ENCODE measurements at regions not wholly inside any gene's neighbourhood (a gene's known extent, or its start where the extent isn't known, plus 50 kb on each side); places are given as distances from the start of the nearest gene placed in this dataset.

DNA sequence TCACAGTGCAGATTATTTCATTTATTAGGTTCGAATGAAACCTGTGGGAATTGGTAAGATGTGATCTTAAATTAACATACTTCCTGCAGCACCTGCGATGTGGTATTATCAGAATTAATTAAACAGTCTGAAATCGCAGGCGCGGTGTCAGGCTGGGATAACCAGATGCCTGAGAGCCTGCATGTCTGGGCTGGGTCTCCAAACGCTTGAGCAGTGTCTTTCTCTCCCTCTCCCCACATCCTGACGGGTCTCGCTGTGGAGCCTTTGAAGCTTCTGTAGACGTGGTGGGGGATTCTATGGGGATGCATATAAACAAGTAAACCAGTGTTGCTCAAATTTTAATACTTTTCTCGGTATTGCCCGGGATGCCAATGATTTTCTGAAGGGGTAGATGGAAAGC, 366.2 kb upstream of the SPRED2 start:
- Mint-ChIP-seq H3K36me3 (no peaks in the 10 kb centered on the region), H3K9me3 (peaks cover 0 to 7% (median 0%) of the 10 kb centered on the region in 6 donors), H3K27ac (no peak overlapping the region), H3K4me3 (no peak overlapping the region), H3K27me3 (ENCODE audit: low read depth in 3 of 3) (peaks cover 0 to 7% (median 1%) of the 10 kb centered on the region in 3 donors), H3K4me1 (no peaks in the 10 kb centered on the region)
- DNase-seq, result no peak

DNA sequence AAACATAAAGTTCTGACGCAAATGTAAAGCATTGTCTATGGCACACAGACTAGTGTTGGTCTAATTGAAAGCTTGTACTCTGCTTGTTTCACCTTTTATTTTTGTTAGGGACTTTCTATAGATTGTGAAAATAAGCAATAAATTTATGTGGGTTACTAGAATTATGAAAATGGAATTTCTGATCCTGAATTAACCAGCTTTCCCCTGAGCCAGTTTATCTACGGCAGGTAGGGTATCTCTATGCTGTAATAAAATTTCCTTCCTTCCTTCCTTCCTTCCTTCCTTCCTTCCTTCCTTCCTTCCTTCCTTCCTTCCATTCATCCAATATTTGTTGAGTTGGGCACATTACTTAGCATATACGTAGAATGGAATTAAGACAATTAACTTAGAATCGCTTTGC, 362.6 kb upstream of the SPRED2 start:
- Mint-ChIP-seq H3K36me3 (no peaks in the 10 kb centered on the region), H3K4me1 (no peaks in the 10 kb centered on the region), H3K27me3 (ENCODE audit: low read depth in 3 of 3) (peaks cover 1 to 8% (median 2%) of the 10 kb centered on the region in 3 donors), H3K9me3 (peaks cover 0 to 4% (median 0%) of the 10 kb centered on the region in 6 donors), H3K4me3 (no peak overlapping the region), H3K27ac (no peak overlapping the region)
- DNase-seq, result no peak

DNA sequence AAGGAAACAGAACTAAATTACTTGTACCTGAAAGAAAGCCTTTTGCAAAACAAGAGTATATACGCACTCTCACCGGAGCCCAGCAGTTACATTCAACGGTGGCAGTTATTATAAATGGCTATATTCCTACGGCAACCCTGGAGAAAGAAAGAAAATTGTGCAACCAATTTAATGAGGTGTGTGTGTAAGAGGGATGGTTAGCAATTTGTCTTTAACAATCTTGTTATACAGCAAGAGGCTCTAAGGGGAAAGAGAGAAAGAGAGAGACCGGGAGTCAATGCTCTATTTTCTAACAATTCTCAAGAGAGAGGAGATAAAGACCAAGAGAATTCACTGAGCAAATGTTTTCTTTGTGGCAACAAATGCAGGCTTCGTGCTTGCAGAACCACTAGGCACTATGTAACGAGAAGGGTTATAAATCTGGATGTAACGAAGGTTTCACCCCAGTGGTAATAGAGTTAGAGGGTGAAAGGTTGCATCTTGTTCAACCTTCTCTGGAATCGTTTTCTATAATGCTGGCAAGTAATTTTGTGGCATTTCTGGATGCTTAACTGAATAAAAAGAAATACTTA, 359.1 kb upstream of the SPRED2 start:
- Mint-ChIP-seq H3K4me3 (no peak overlapping the region), H3K27me3 (ENCODE audit: low read depth in 3 of 3) (peaks cover 0 to 8% (median 1%) of the 10 kb centered on the region in 3 donors), H3K9me3 (peaks cover 0 to 8% (median 0%) of the 10 kb centered on the region in 6 donors), H3K36me3 (no peaks in the 10 kb centered on the region), H3K27ac (no peak overlapping the region), H3K4me1 (no peaks in the 10 kb centered on the region)
- no peak for DNase-seq

DNA sequence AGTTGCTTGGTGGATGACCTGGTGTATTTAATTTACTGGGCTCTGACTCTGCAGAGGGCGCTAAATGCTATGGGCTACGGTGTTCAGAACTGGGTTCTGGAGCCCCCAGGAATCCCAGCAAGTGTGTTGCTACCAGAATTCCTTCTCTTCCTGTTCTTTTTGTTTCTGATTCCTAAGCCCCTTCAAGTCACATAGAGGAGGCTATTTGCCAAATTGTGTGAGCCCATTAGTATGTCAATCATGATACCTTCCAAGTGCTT, 358.2 kb upstream of the SPRED2 start:
- Mint-ChIP-seq H3K27me3 (ENCODE audit: low read depth in 3 of 3) (peaks cover 0 to 8% (median 3%) of the 10 kb centered on the region in 3 donors), H3K4me1 (no peaks in the 10 kb centered on the region), H3K4me3 (no peak overlapping the region), H3K9me3 (peaks cover 0 to 8% (median 0%) of the 10 kb centered on the region in 6 donors), H3K36me3 (no peaks in the 10 kb centered on the region), H3K27ac (no peak overlapping the region)
- DNase-seq, result no peak

DNA sequence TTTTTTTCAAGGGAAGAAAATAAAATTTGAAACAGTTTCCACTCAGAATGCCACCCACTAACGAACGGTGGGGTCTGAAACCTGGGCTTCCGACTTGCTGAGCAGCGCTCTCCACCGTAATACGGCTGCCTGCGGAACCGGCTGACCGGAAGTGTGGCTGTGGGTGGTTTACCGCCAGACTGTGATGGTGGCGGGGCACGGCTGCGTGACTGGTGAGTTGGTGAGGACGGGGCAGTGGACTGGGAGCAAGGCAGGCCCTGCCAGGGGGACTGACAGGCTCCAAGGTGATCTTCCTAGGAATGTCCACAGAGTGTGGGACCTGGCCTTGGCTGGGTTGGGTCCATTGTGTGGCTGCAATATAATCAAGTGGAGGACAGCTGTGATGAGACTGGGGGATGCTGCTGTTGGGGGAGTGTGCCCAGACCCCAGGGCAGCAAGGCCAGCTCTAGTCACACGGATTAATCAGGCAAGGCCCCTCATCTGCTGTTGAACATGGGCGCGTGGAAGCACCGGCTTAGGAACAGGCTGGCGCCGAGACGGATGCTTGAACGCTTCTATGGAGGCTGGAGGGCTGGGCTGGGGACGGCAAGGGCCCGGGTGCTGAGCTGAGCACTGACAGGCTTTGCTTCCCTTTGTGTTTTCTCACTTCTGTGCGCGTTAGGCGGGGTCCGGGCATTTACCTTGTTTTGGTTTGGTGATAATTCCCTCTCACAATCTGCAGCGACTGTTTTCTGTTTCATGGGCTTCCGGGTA, 357.7 kb upstream of the SPRED2 start:
- H3K36me3 Mint-ChIP-seq, result no peaks in the 10 kb centered on the region
- no peak overlapping the region for H3K4me3 Mint-ChIP-seq
- DNase-seq, result no peak
- H3K4me1 Mint-ChIP-seq, result no peaks in the 10 kb centered on the region
- H3K9me3 Mint-ChIP-seq, result peaks cover 0 to 6% (median 0%) of the 10 kb centered on the region in 6 donors
- peaks cover 0 to 8% (median 3%) of the 10 kb centered on the region in 3 donors for H3K27me3 Mint-ChIP-seq (ENCODE audit: low read depth in 3 of 3)
- no peak overlapping the region for H3K27ac Mint-ChIP-seq

DNA sequence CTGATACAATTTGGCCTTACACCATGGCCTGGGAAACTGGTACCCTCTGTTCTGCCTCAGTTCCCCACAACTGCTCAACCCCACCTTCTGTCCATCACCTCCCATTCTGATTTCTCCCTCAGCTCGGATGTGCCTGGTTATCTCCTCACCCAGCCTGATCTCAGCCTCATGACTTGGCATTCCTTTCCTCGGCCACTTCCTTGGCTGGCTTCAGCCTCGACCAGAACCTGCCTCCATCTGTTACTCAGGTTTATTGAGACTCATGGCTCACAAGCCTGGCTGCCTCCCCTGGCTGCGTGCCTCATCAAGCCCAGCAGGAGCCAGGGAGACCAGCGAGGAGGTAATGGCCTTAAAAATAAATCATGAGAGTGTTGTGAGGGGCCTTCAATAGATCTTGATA, 356.2 kb upstream of the SPRED2 start:
- peaks cover 0 to 8% (median 2%) of the 10 kb centered on the region in 3 donors for H3K27me3 Mint-ChIP-seq (ENCODE audit: low read depth in 3 of 3)
- no peak for DNase-seq
- no peaks in the 10 kb centered on the region for H3K4me1 Mint-ChIP-seq
- H3K36me3 Mint-ChIP-seq, result no peaks in the 10 kb centered on the region
- H3K9me3 Mint-ChIP-seq, result peaks cover 0 to 5% (median 0%) of the 10 kb centered on the region in 6 donors
- H3K27ac Mint-ChIP-seq, result no peak overlapping the region
- H3K4me3 Mint-ChIP-seq, result no peak overlapping the region

DNA sequence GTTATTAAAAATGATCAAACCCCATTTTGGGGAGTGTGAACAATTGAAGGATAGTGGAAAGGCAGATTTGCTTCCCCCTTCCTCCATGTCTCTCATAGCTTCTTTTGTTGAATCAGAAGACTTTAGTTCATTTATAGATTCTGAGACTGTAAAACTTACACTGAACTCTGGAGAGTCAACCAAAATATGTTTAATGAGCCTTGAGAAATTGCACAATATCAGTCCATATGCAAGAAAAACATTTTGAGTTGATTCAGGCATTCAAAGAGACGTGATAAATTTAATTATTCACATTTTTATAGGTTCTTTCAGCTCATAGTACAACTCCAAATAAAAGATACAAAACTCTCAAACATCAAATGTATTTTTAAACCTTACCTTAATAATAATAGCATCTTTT, 354.4 kb upstream of the SPRED2 start:
- H3K27ac Mint-ChIP-seq, result no peak overlapping the region
- H3K9me3 Mint-ChIP-seq, result peaks cover 0 to 5% (median 0%) of the 10 kb centered on the region in 6 donors
- H3K27me3 Mint-ChIP-seq (ENCODE audit: low read depth in 3 of 3), result peaks cover 0 to 8% (median 2%) of the 10 kb centered on the region in 3 donors
- no peaks in the 10 kb centered on the region for H3K4me1 Mint-ChIP-seq
- no peak for DNase-seq
- no peaks in the 10 kb centered on the region for H3K36me3 Mint-ChIP-seq
- no peak overlapping the region for H3K4me3 Mint-ChIP-seq

DNA sequence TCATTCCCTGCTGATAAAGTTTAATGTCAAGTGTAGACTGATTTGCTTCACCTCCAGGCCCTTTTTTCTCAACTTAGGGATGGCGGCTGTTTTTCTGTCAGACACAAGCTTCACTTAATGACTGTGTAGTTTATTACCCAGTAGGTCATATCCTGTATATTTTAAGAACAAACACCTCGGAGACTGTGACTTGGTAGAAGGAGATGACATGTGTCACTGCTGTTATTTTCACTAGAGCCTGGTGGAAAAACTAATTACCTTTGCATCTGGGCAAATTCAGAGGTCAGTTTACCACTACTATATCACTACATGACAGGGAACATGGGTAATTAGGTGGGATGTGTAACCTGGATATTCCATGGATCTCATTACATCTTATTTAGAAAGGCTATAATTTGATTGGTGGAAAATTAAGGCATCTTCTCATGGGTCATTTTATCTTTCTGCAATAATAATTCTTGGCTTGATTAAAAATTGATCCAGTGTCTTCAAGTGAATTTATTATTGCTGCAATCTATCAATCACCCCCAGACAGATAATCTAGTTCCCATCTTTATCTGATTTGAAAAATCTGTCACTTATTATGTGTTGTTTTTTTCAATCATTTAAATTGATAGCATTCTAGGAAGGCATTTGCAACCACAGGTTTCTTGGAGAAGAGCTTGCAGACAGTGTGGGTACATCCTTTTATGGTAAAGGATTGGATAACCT, 353.8 kb upstream of the SPRED2 start:
- peaks cover 0 to 5% (median 3%) of the 10 kb centered on the region in 3 donors for H3K27me3 Mint-ChIP-seq (ENCODE audit: low read depth in 3 of 3)
- no peak overlapping the region for H3K4me3 Mint-ChIP-seq
- no peak overlapping the region for H3K27ac Mint-ChIP-seq
- H3K36me3 Mint-ChIP-seq, result no peaks in the 10 kb centered on the region
- H3K4me1 Mint-ChIP-seq, result no peaks in the 10 kb centered on the region
- peaks cover 0 to 5% (median 0%) of the 10 kb centered on the region in 6 donors for H3K9me3 Mint-ChIP-seq
- DNase-seq, result no peak

DNA sequence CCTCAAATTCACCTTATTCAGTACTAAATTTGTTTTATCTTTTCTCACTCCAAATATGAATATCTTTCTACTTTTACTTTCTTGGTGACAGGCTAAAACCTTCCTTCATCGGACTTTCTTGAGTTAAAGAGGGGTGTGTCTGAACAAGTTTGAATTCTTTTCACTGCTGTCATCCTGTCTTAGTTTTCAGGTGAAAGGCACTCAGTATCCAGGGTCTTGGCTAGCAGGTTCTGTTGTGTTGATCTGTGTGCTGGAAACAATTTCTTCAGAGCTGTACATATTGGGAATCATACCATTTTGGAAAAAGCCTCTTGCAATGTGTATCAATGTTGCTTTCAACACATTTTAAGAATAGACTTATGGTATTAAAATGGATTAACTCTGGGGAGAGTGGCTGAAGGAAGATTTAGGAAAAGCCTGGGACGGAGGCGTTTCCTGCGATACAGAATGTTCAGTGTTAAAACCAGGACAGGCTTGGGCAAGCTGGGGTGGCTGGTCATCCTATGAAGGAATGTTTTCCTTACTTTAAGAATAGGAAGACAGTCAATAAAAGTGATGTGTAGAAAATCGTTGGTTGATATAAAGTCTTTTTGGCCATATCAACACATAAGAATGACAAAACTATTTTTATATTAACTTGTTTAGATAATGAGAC, 350.7 kb upstream of the SPRED2 start:
- Mint-ChIP-seq H3K27me3 (ENCODE audit: low read depth in 3 of 3) (peaks cover 0 to 4% (median 3%) of the 10 kb centered on the region in 3 donors), H3K4me1 (no peaks in the 10 kb centered on the region), H3K9me3 (peaks cover 0 to 4% (median under 1%) of the 10 kb centered on the region in 6 donors), H3K36me3 (no peaks in the 10 kb centered on the region), H3K4me3 (no peak overlapping the region), H3K27ac (no peak overlapping the region)
- DNase-seq, result no peak

DNA sequence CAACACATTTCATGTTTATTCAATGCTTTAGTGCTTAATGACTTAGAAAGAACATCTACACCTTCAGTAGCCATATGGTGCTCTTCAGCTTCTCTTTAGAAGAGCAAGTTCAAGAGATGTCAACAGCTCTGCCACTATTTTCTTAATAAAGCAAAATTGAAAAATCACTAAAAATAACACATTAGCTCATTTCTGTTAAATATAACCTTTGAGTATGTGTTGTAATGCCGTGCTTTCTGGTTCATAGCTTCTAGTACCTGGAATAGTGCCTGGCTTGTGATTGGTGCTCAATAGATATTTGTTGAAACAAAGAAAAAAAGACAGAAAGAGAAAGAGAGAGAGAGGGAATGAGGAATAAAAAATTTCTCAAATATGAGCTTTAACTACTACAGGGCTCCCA, 349.8 kb upstream of the SPRED2 start:
- H3K4me3 Mint-ChIP-seq, result no peak overlapping the region
- H3K27me3 Mint-ChIP-seq (ENCODE audit: low read depth in 3 of 3), result peaks cover 0 to 4% (median 3%) of the 10 kb centered on the region in 3 donors
- peaks cover 0 to 2% (median 0%) of the 10 kb centered on the region in 6 donors for H3K9me3 Mint-ChIP-seq
- no peaks in the 10 kb centered on the region for H3K36me3 Mint-ChIP-seq
- H3K4me1 Mint-ChIP-seq, result no peaks in the 10 kb centered on the region
- no peak overlapping the region for H3K27ac Mint-ChIP-seq
- DNase-seq, result no peak

DNA sequence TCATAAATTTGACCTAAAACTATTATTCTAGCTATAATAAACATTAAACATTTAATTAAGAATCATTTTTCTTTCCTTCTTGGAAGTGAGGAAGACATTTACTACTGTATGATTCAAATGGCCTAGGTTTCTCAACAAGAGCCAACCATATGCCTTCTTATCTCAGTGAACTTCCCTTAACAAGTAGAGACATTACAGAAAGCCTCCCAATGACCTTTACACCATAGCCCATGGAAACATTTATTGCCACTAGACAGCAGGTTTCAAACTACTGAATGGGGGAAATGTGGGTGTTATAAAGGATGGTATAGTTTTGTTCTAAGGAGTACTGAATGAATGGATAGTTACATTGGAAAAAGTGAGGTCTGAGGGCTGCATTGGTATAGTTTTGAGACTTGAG, 349.4 kb upstream of the SPRED2 start:
- Mint-ChIP-seq H3K27me3 (ENCODE audit: low read depth in 3 of 3) (peaks cover 0 to 4% (median 3%) of the 10 kb centered on the region in 3 donors), H3K4me1 (no peaks in the 10 kb centered on the region), H3K4me3 (no peak overlapping the region), H3K27ac (no peak overlapping the region), H3K9me3 (peaks cover 0 to 2% (median 0%) of the 10 kb centered on the region in 6 donors), H3K36me3 (no peaks in the 10 kb centered on the region)
- DNase-seq, result no peak

DNA sequence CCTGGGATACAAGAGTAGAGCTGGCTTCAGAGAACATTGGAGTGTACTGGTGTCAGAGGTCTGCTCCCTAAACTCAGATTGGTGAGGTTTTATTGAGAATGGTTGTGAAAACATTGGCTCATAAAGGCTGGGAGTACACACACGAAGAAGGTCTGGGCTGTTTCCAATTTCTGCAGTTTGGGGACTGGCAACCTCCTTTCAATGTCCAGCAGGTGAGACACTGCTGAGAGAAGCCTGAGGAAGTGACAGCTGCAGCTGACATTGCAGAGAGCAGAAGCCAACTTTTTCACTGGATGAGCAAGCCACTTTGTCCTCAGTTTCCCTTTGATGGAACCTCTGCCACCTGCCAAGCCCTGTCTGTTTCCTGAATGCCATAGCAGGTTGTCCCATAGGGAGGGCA, 346.6 kb upstream of the SPRED2 start:
- H3K27me3 Mint-ChIP-seq (ENCODE audit: low read depth in 3 of 3), result peaks cover 2 to 3% (median 3%) of the 10 kb centered on the region in 3 donors
- no peak overlapping the region for H3K27ac Mint-ChIP-seq
- DNase-seq, result no peak
- H3K9me3 Mint-ChIP-seq, result peaks cover 0 to 2% (median 0%) of the 10 kb centered on the region in 6 donors
- no peaks in the 10 kb centered on the region for H3K4me1 Mint-ChIP-seq
- no peaks in the 10 kb centered on the region for H3K36me3 Mint-ChIP-seq
- H3K4me3 Mint-ChIP-seq, result no peak overlapping the region

DNA sequence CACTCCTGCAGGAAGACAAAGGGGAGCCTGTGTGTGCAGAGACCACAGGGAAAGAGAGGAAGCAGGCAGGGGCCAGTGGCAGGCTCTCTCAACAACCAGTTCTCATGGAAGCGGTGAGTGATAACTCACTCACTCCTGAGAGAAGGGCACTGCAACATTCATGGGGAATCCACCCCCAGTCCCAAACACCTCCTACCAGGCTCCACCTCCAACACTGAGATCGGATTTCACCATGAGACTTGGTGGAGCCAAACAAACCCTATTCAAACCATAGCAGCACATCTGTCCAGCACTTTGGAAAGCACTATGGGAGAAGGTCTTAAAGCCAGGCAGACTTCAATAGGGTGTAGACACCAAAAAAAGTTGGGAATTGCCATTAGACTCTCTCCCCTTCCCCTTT, 345.7 kb upstream of the SPRED2 start:
- no peaks in the 10 kb centered on the region for H3K4me1 Mint-ChIP-seq
- no peak for DNase-seq
- H3K27ac Mint-ChIP-seq, result no peak overlapping the region
- peaks cover 0 to 2% (median 0%) of the 10 kb centered on the region in 6 donors for H3K9me3 Mint-ChIP-seq
- H3K36me3 Mint-ChIP-seq, result no peaks in the 10 kb centered on the region
- H3K27me3 Mint-ChIP-seq (ENCODE audit: low read depth in 3 of 3), result peaks cover 2 to 3% (median 3%) of the 10 kb centered on the region in 3 donors
- no peak overlapping the region for H3K4me3 Mint-ChIP-seq

DNA sequence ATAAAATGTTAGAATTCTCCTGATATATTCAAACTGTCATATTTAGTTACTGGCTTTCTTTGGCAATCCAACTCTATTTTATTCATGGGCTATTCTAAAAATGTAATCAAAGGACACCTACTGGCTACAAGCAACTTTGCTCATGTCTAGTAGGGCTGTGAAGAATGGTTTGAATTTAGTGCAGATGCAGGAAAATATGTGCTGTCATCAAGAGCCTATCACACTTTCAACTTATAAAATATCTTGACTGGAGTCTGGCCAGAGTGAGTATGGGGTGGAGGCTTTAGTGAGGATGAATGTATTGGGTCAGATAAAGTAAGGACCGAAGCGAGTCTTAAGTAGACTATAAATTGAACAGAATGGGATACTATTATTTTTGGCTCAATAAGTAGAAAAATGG, 343.4 kb upstream of the SPRED2 start:
- no peak overlapping the region for H3K27ac Mint-ChIP-seq
- no peaks in the 10 kb centered on the region for H3K4me1 Mint-ChIP-seq
- no peak for DNase-seq
- H3K36me3 Mint-ChIP-seq, result no peaks in the 10 kb centered on the region
- H3K4me3 Mint-ChIP-seq, result no peak overlapping the region
- H3K27me3 Mint-ChIP-seq (ENCODE audit: low read depth in 3 of 3), result peaks cover 0 to 6% (median 3%) of the 10 kb centered on the region in 3 donors
- H3K9me3 Mint-ChIP-seq, result peaks cover 0 to 2% (median 0%) of the 10 kb centered on the region in 6 donors
